DOHH2 (cell line): ENCODE measurements at regions not wholly inside any gene's neighbourhood (a gene's known extent, or its start where the extent isn't known, plus 50 kb on each side); places are given as distances from the start of the nearest gene placed in this dataset.

ENCODE experiments used
- EZH2phosphoT487 ChIP-seq: fragments of 200-600 bp; sonication (generic); IDR thresholded peaks from 2 replicates; pipeline ENCODE4 v1.6.1; 2017; ENCODE audit warnings: borderline replicate concordance, mild to moderate bottlenecking, antibody characterized with exemption, low read length, moderate library complexity, mixed read lengths
- TF ChIP-seq, protein P1 (sequence below): fragments of 200-600 bp; sonication (generic); IDR thresholded peaks from one replicate; pipeline ENCODE4 v1.5.1; 2014; ENCODE audit warnings: antibody characterized with exemption, mild to moderate bottlenecking, low read depth, low read length; ENCODE audit not compliant: poor library complexity, severe bottlenecking

DNA sequence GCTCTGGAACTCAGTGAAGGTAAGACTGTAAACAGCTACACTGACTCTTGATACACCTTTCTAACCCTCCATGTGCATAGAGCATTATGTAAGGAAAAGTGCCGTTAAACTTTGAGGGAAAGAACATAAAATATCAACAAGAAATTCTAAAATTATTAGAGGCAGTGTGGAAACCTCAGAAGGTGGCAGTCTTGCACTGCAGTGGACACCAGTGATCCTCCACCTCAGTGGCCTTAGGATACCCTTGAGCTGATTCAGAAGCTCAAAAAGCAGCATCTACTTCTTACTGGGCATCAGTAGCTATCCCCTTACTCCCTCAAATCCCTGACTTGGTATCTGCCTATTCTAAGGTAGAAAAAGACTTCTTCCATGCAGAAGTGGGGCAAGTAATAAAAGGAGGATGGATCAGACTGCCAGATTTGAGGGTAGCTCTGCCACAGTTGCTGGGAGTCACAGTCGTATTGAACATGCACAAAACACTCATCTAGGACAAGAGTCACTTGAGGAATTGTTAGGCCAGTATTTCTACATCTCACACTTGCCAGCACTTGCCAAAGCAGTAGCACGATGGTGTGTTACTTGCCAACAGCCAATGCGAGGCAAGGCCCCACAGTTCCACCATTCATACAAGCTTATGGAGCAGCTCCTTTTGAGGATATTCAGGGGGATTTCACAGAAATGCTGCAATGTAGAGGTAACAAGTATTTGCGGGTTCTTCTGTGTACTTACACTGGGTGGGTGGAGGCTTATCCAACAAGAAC lies 529.4 kb upstream of the TSPY4 start:
- TF ChIP-seq, protein P1, sequence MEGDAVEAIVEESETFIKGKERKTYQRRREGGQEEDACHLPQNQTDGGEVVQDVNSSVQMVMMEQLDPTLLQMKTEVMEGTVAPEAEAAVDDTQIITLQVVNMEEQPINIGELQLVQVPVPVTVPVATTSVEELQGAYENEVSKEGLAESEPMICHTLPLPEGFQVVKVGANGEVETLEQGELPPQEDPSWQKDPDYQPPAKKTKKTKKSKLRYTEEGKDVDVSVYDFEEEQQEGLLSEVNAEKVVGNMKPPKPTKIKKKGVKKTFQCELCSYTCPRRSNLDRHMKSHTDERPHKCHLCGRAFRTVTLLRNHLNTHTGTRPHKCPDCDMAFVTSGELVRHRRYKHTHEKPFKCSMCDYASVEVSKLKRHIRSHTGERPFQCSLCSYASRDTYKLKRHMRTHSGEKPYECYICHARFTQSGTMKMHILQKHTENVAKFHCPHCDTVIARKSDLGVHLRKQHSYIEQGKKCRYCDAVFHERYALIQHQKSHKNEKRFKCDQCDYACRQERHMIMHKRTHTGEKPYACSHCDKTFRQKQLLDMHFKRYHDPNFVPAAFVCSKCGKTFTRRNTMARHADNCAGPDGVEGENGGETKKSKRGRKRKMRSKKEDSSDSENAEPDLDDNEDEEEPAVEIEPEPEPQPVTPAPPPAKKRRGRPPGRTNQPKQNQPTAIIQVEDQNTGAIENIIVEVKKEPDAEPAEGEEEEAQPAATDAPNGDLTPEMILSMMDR, result no peak
- no peak for TF ChIP-seq EZH2phosphoT487
